Trophoblast cell (in vitro differentiated cells and primary cell): ENCODE measurements at regions not wholly inside any gene's neighbourhood (a gene's known extent, or its start where the extent isn't known, plus 50 kb on each side); places are given as distances from the start of the nearest gene placed in this dataset.

Experiments used
- DNase-seq, 2 donors: peaks; one replicate each; pipeline ENCODE4 v3.0.0-alpha.2; 2016
- H2AFZ ChIP-seq: 2 replicates; pipeline ENCODE4 v1.6.1; 2013; ENCODE audit warnings: low read length, moderate library complexity, mild to moderate bottlenecking; ENCODE audit not compliant: insufficient read depth, poor library complexity
- H2AK5ac ChIP-seq: 2 replicates; pipeline ENCODE4 v1.6.1; 2013; ENCODE audit warnings: mild to moderate bottlenecking, low read length
- H2BK120ac ChIP-seq: 2 replicates; pipeline ENCODE4 v1.6.1; 2013; ENCODE audit warnings: low read length, mild to moderate bottlenecking, moderate library complexity; ENCODE audit not compliant: insufficient read depth, poor library complexity
- H2BK12ac ChIP-seq: 2 replicates; pipeline ENCODE4 v1.6.1; 2013; ENCODE audit warnings: mild to moderate bottlenecking, low read length, moderate library complexity
- H2BK5ac ChIP-seq: 2 replicates; pipeline ENCODE4 v1.6.1; 2013; ENCODE audit warnings: low read length, low read depth, moderate library complexity, mild to moderate bottlenecking; ENCODE audit not compliant: poor library complexity
- H3K14ac ChIP-seq: 2 replicates; pipeline ENCODE4 v1.6.1; 2013; ENCODE audit warnings: mild to moderate bottlenecking, low read length
- H3K18ac ChIP-seq: 2 replicates; pipeline ENCODE4 v1.6.1; 2013; ENCODE audit warnings: mild to moderate bottlenecking, low read length
- H3K23ac ChIP-seq: 2 replicates; pipeline ENCODE4 v1.6.1; 2013; ENCODE audit warnings: low read length
- H3K27ac ChIP-seq: 2 replicates; pipeline ENCODE4 v1.5.1; 2013; ENCODE audit warnings: low read depth, mild to moderate bottlenecking, inconsistent platforms, low read length, moderate library complexity
- H3K27me3 ChIP-seq: 2 replicates; pipeline ENCODE4 v1.6.1; 2013; ENCODE audit warnings: inconsistent platforms, mild to moderate bottlenecking, low read length, moderate library complexity; ENCODE audit not compliant: insufficient read depth
- H3K36me3 ChIP-seq, 2 experiments: 1 replicate in 1 of 2; 2 replicates in 1 of 2; pipeline ENCODE4 v1.6.1; 2013; ENCODE audit warnings: low read length in 2 of 2, mild to moderate bottlenecking in 2 of 2, moderate library complexity in 1 of 2; ENCODE audit not compliant: insufficient read depth in 2 of 2, control insufficient read depth in 1 of 2
- H3K4ac ChIP-seq: 2 replicates; pipeline ENCODE4 v1.6.1; 2013; ENCODE audit warnings: low read depth, mild to moderate bottlenecking, low read length, moderate library complexity
- H3K4me1 ChIP-seq, 2 experiments: 1 replicate in 1 of 2; 2 replicates in 1 of 2; pipeline ENCODE4 v1.6.1; 2013; ENCODE audit warnings: low read length in 2 of 2, mild to moderate bottlenecking in 2 of 2, moderate library complexity in 1 of 2; ENCODE audit not compliant: insufficient read depth in 2 of 2, control insufficient read depth in 1 of 2
- H3K4me2 ChIP-seq: 2 replicates; pipeline ENCODE4 v1.6.1; 2013; ENCODE audit warnings: inconsistent platforms, mild to moderate bottlenecking, low read length, moderate library complexity
- H3K4me3 ChIP-seq: 2 replicates; pipeline ENCODE4 v1.5.1; 2013; ENCODE audit warnings: mild to moderate bottlenecking, low read depth, low read length, inconsistent platforms
- H3K79me1 ChIP-seq: one replicate; pipeline ENCODE4 v1.6.1; 2013; ENCODE audit warnings: low read length
- H3K79me2 ChIP-seq: 2 replicates; pipeline ENCODE4 v1.6.1; 2013; ENCODE audit warnings: low read length, mild to moderate bottlenecking; ENCODE audit not compliant: control insufficient read depth, insufficient read depth, poor library complexity
- H3K9ac ChIP-seq: 2 replicates; pipeline ENCODE4 v1.6.1; 2013; ENCODE audit warnings: mild to moderate bottlenecking, low read length
- H3K9me3 ChIP-seq: 2 replicates; pipeline ENCODE4 v1.6.1; 2013; ENCODE audit warnings: low read depth, mild to moderate bottlenecking, control low read depth, inconsistent platforms, low read length; ENCODE audit not compliant: insufficient read depth
- H4K12ac ChIP-seq: 2 replicates; pipeline ENCODE4 v1.6.1; 2013; ENCODE audit warnings: low read depth, mild to moderate bottlenecking, low read length, moderate library complexity
- H4K8ac ChIP-seq: 2 replicates; pipeline ENCODE4 v1.6.1; 2013; ENCODE audit warnings: low read depth, mild to moderate bottlenecking, low read length, moderate library complexity
- H4K91ac ChIP-seq: one replicate; pipeline ENCODE4 v1.6.1; 2013; ENCODE audit warnings: low read depth, mild to moderate bottlenecking, low read length, moderate library complexity
- WGBS: extraction: QIAGEN DNeasy Blood & Tissue Kit; methylation state at CpG from one replicate; pipeline ENCODE4 v1.1.7; 2013; ENCODE audit warnings: missing lambda C conversion rate; ENCODE audit not compliant: insufficient read length, insufficient coverage; ENCODE audit errors: extremely low coverage; 5-methylcytosine and 5-hydroxymethylcytosine counted together

DNA sequence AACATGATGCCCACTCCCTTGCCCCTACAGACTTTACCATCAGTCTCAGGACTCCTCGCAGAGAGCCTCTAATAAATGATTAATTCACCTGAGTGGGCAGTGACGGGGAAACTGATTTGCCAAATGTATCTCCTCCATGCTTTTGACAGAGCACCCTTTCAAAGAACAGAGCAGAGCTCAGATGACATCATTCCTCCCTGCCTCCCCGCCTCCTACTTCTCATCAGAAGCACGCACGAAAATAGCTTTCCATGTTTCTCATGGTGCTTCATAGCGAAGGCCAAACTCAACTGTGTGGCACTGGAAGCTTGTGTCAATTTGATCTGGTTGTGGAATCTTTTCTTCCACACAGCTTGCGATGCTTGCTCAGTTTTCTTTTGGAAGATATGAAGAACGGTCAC is 442.5 kb downstream of the RPS24 start:
- Histone ChIP-seq H4K8ac (no peak overlapping the region), H3K18ac (peak overlapping the region; percentile 16), H2AK5ac (no peak overlapping the region), H3K79me2 (peaks cover 3% of the 10 kb centered on the region), H2BK5ac (no peak overlapping the region), H3K4ac (no peak overlapping the region), H3K4me2 (no peak overlapping the region), H3K23ac (no peak overlapping the region), H3K79me1 (peaks cover 17% of the 10 kb centered on the region), H3K36me3 (no peaks in the 10 kb centered on the region), H3K9me3 (no peaks in the 10 kb centered on the region), H2BK120ac (peak overlapping the region; percentile 34), H3K4me3 (no peak overlapping the region), H2AFZ (no peak overlapping the region), H2BK12ac (peak overlapping the region; percentile 83), H3K27ac (no peak overlapping the region), H4K91ac (peak overlapping the region; percentile 59), H3K9ac (no peak overlapping the region), H3K4me1 (peaks cover 10 to 11% of the 10 kb centered on the region in 2 experiments), H3K27me3 (no peaks in the 10 kb centered on the region), H3K14ac (no peak overlapping the region), H4K12ac (no peak overlapping the region)
- DNase-seq, result no peak
- no CpG with 5 or more reads among the region's 8 CpGs for WGBS

DNA sequence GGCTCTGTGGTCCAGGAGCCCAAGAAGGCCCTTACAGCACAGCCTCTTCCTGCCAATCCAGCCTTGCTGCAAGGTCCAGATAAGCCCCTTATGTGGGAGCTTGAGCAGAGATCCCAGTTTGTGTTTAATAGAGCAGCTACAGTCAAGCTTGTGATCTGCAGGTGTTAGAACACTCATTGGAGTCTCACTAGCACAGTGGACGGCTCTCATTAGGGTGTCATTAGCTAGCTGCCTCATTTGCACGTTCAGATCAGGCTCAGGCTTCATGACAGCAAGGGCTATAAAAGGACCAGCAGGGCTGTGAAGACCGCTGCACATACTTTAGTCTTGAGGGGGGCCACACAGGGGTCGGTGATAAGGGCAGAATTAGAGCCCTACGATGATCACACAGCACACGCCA is 443.2 kb downstream of the RPS24 start:
- peak overlapping the region; percentile 39 for H3K14ac ChIP-seq
- peak overlapping the region; percentile 59 for H4K91ac ChIP-seq
- peaks cover 5 to 6% of the 10 kb centered on the region in 2 experiments for H3K4me1 ChIP-seq
- H3K4me2 ChIP-seq, result no peak overlapping the region
- no peaks in the 10 kb centered on the region for H3K9me3 ChIP-seq
- H3K4me3 ChIP-seq, result no peak overlapping the region
- peak overlapping the region; percentile 50 for H2AK5ac ChIP-seq
- H3K4ac ChIP-seq, result no peak overlapping the region
- H2BK5ac ChIP-seq, result peak overlapping the region; percentile 19
- no peak overlapping the region for H3K23ac ChIP-seq
- no peaks in the 10 kb centered on the region for H3K36me3 ChIP-seq
- peaks cover 12% of the 10 kb centered on the region for H3K79me1 ChIP-seq
- H2BK12ac ChIP-seq, result peak overlapping the region; percentile 83
- no peak overlapping the region for H3K9ac ChIP-seq
- peak overlapping the region; percentile 0 for H2BK120ac ChIP-seq
- no peak overlapping the region for H4K12ac ChIP-seq
- no peaks in the 10 kb centered on the region for H3K27me3 ChIP-seq
- H2AFZ ChIP-seq, result no peak overlapping the region
- WGBS, result no CpG with 5 or more reads among the region's 6 CpGs
- H3K27ac ChIP-seq, result no peak overlapping the region
- H3K18ac ChIP-seq, result no peak overlapping the region
- DNase-seq, result no peak
- no peaks in the 10 kb centered on the region for H3K79me2 ChIP-seq
- H4K8ac ChIP-seq, result no peak overlapping the region

DNA sequence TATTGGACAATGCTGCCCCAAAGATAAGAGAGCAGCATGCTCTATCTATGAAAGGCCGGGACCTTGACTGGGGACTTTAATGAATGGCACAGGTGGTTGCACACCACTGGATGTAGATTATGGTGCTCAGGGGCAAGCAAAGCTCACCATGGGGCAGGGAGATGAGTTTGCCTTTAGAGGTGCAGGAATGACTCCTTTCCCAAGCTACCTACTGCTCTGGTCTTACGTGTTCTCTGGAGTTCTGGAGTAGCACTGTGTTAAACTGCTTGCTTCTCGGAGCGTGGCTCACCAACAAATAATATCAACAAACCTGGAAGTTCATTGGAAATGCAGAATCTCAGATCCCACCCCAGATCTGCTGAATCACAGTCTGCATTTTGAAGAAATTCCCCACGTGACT is 445.3 kb downstream of the RPS24 start:
- Histone ChIP-seq H3K4me1 (peaks cover 5 to 6% of the 10 kb centered on the region in 2 experiments), H2BK12ac (no peak overlapping the region), H2BK5ac (no peak overlapping the region), H2AK5ac (no peak overlapping the region), H3K9ac (no peak overlapping the region), H3K4ac (no peak overlapping the region), H3K18ac (no peak overlapping the region), H3K4me2 (no peak overlapping the region), H3K27ac (no peak overlapping the region), H3K27me3 (no peaks in the 10 kb centered on the region), H3K4me3 (no peak overlapping the region), H4K12ac (no peak overlapping the region), H3K36me3 (no peaks in the 10 kb centered on the region), H3K79me2 (no peaks in the 10 kb centered on the region), H3K23ac (no peak overlapping the region), H3K9me3 (no peaks in the 10 kb centered on the region), H4K8ac (no peak overlapping the region), H2BK120ac (no peak overlapping the region), H2AFZ (no peak overlapping the region), H4K91ac (no peak overlapping the region), H3K79me1 (peaks cover 8% of the 10 kb centered on the region), H3K14ac (no peak overlapping the region)
- DNase-seq, result no peak
- no CpG with 5 or more reads among the region's 5 CpGs for WGBS

DNA sequence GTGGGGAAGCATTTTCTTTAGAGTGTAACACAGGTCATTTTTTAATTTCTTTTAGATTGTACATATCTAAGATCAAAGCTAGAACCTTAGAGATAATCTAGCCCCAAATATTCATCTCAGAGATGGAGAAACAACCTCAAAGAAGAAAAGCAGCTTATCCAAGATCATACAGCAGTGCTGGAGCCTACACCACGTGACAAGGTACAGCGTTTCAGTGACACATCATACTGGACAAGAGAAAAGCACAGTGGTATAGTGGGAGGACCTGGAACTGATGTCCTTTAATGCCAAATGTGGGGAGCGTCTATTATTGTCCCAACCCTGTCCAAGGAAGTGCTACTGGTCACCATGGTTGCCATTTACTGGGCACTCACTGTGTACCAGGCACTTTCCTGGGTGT is 445.8 kb downstream of the RPS24 start:
- Histone ChIP-seq H3K4me3 (no peak overlapping the region), H3K4me1 (peaks cover 5 to 7% of the 10 kb centered on the region in 2 experiments), H3K27ac (no peak overlapping the region), H4K8ac (no peak overlapping the region), H3K18ac (no peak overlapping the region), H4K12ac (no peak overlapping the region), H3K79me2 (no peaks in the 10 kb centered on the region), H3K4me2 (no peak overlapping the region), H3K9ac (no peak overlapping the region), H3K27me3 (no peaks in the 10 kb centered on the region), H3K4ac (no peak overlapping the region), H2BK12ac (no peak overlapping the region), H3K79me1 (peaks cover 8% of the 10 kb centered on the region), H3K9me3 (no peaks in the 10 kb centered on the region), H3K14ac (no peak overlapping the region), H4K91ac (no peak overlapping the region), H2AFZ (no peak overlapping the region), H2AK5ac (no peak overlapping the region), H3K36me3 (no peaks in the 10 kb centered on the region), H2BK5ac (no peak overlapping the region), H3K23ac (no peak overlapping the region), H2BK120ac (no peak overlapping the region)
- no peak for DNase-seq
- whole genome bisulfite sequencing, result no CpG with 5 or more reads among the region's 3 CpGs
